IPS-18a (cell line): ENCODE measurements at regions not wholly inside any gene's neighbourhood (a gene's known extent, or its start where the extent isn't known, plus 50 kb on each side); places are given as distances from the start of the nearest gene placed in this dataset.

Experiments
- H3K27ac ChIP-seq: one replicate; pipeline ENCODE4 v1.5.1; 2013; ENCODE audit warnings: low read length
- H3K27me3 ChIP-seq: one replicate; pipeline ENCODE4 v1.6.1; 2013; ENCODE audit warnings: mild to moderate bottlenecking, low read length; ENCODE audit not compliant: control insufficient read depth, insufficient read depth
- H3K36me3 ChIP-seq: one replicate; pipeline ENCODE4 v1.6.1; 2013; ENCODE audit warnings: low read depth, low read length; ENCODE audit not compliant: control insufficient read depth
- H3K4me1 ChIP-seq: one replicate; pipeline ENCODE4 v1.6.1; 2013; ENCODE audit warnings: low read depth, low read length; ENCODE audit not compliant: control insufficient read depth
- H3K4me3 ChIP-seq: one replicate; pipeline ENCODE4 v1.5.1; 2013; ENCODE audit warnings: low read length
- H3K9ac ChIP-seq: one replicate; pipeline ENCODE4 v1.6.1; 2013; ENCODE audit warnings: mild to moderate bottlenecking, low read length, moderate library complexity
- H3K9me3 ChIP-seq: one replicate; pipeline ENCODE4 v1.6.1; 2013; ENCODE audit warnings: low read depth, low read length; ENCODE audit not compliant: control insufficient read depth

DNA sequence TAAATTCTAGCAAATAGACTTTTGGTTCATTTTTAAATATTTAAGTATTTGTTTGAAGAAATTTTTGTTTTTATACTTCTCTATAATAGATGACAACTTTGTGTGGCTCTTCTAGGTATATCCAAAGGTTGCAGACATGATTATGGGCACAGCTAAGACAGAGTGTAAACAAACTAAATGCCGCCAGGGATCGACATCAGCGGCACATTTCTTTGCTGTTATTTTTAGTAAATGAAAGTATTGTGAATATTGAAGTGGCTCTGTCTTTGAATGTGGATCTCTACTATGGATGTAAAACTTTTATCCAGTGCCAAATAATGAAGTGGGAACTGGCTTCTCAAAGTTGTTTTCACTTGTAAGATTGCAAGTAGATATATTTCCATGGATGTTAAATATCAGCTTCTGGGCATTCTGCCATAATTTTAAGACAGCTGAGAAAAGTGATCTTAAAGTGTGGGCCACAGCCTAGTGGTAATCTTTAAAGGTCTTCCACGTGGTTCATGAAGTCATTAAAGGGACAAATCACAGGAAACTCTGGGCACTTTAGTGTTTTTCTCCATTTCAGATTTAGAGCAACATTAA, 589.9 kb downstream of the ZNF608 start:
- H3K9ac ChIP-seq = no peak overlapping the region
- no peak overlapping the region for H3K27ac ChIP-seq
- no peak overlapping the region for H3K4me3 ChIP-seq
- no peaks in the 10 kb centered on the region for H3K27me3 ChIP-seq
- H3K9me3 ChIP-seq = peaks cover 16% of the 10 kb centered on the region
- H3K4me1 ChIP-seq = no peaks in the 10 kb centered on the region
- no peaks in the 10 kb centered on the region for H3K36me3 ChIP-seq

DNA sequence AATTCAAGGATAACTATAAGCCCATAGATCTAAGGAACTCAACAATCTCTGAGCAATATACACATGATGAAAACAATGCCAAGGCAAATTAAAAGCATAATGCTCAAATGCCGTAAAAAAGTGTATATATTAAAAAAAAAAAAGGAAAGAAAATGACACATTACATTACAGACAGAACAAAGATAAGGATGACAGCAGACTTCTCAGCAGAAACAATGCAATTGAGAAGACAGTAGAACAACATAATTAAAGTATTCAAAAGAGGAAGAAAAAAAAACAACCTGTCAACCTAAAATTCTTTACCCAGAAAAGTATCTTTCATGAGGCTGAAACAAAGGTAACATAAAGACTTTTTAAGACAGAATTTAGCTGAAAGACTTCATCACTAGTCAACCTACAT, 591.7 kb downstream of the ZNF608 start:
- H3K4me1 ChIP-seq = no peaks in the 10 kb centered on the region
- no peaks in the 10 kb centered on the region for H3K27me3 ChIP-seq
- H3K27ac ChIP-seq = no peak overlapping the region
- no peak overlapping the region for H3K9ac ChIP-seq
- H3K4me3 ChIP-seq = no peak overlapping the region
- peaks cover 20% of the 10 kb centered on the region for H3K9me3 ChIP-seq
- H3K36me3 ChIP-seq = no peaks in the 10 kb centered on the region

DNA sequence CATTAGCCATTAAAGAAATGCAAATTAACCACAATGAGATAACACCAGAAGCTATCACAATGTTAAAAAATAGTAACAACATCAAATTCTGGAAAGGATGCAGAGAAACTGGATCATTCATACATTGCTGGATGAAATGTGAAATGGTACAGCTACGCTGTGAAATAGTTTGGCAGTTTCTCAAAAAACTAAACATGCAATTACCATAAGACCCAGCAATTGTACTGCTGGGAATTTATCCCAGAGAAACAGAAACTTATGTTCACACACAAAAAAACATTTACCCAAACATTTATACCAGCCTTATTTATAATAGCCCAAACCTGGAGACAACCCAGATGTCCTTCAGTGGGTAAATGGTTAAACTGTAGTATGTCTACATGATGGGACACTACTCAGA, 592.9 kb downstream of the ZNF608 start:
- no peaks in the 10 kb centered on the region for H3K27me3 ChIP-seq
- no peak overlapping the region for H3K9ac ChIP-seq
- H3K36me3 ChIP-seq = no peaks in the 10 kb centered on the region
- H3K4me1 ChIP-seq = no peaks in the 10 kb centered on the region
- peaks cover 20% of the 10 kb centered on the region for H3K9me3 ChIP-seq
- no peak overlapping the region for H3K27ac ChIP-seq
- H3K4me3 ChIP-seq = no peak overlapping the region

DNA sequence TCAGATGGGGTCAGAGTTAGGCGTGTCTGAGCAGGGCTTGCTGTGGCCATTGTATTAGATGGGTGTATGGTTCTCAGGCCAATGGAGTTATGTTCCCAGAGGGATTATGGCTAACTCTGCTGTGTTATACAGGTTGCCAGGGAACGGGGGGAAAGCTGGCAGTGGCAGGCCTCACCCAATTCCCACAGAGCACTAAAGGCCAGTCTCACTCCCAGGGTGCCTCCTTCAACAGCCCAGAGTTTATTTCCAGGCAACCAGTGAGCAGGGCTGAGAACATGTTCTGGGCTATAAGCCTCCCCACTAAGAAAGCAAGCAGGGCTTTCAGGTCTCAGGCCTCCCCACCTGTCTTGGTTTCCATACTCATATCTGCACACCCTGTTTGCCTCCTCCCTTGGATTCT, 597.9 kb downstream of the ZNF608 start:
- Histone ChIP-seq H3K9ac (no peak overlapping the region), H3K4me3 (no peak overlapping the region), H3K4me1 (no peaks in the 10 kb centered on the region), H3K27me3 (no peaks in the 10 kb centered on the region), H3K27ac (no peak overlapping the region), H3K36me3 (no peaks in the 10 kb centered on the region), H3K9me3 (peaks cover 4% of the 10 kb centered on the region)

DNA sequence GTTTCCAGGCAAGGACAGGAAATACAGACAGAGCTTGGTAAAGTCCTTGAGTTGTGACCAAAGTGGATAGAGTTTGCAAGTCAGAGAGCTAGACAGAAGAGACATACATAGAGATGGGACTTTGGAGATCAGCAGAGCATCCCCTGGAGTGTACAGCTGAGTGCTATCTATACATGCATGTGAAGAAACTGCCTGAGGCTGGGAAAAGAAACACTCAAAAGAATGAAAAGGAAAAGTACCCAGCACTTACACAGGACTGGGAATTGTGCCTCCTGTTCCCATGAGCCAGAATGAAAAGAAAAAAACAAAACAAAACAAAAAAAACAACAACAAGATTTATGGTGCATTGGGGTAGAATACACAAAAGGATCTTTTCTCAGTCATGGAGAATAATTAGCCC, 606.4 kb downstream of the ZNF608 start:
- no peaks in the 10 kb centered on the region for H3K36me3 ChIP-seq
- no peak overlapping the region for H3K27ac ChIP-seq
- no peak overlapping the region for H3K4me3 ChIP-seq
- no peak overlapping the region for H3K9ac ChIP-seq
- H3K4me1 ChIP-seq = no peaks in the 10 kb centered on the region
- peaks cover 4% of the 10 kb centered on the region for H3K9me3 ChIP-seq
- no peaks in the 10 kb centered on the region for H3K27me3 ChIP-seq

DNA sequence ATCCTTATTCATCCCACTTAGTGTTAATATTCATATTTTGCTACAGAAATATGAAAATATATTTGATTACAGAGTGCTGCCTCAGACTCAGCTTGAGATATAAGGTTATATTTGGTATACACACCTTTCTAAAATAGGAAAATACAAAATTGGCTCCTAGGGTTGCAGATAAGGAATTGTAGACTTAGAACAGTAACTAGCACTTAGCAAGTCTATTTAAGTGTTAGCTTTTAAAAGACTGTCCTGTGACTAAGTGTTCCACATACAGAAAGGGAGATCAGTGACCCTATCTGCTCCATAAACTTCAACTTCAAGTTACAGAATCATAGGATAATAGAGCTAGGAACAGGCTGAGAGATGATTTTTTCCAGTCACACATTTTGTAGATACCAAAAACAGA, 607.0 kb downstream of the ZNF608 start:
- peaks cover 4% of the 10 kb centered on the region for H3K9me3 ChIP-seq
- no peak overlapping the region for H3K27ac ChIP-seq
- no peaks in the 10 kb centered on the region for H3K27me3 ChIP-seq
- H3K9ac ChIP-seq = no peak overlapping the region
- H3K4me3 ChIP-seq = no peak overlapping the region
- H3K36me3 ChIP-seq = no peaks in the 10 kb centered on the region
- H3K4me1 ChIP-seq = no peaks in the 10 kb centered on the region

DNA sequence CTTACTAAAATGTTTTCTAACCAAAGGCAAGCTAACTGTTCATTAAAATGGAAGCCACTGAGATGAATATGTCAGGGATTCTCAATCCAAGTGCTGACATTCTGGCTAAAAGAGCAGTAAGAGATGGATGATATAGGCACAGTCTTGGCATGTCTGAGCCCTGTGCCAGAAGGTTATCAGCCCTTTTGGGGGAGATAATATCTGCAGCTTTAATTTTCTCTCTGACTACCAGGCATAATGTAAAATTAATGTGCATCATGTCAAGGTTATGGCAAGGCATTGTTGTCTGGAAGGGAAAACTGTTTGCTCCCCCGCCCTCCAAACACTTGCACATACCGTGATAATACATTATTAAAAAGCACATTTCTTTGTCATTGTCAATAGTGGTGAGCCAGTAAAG, 609.8 kb downstream of the ZNF608 start:
- Histone ChIP-seq H3K36me3 (no peaks in the 10 kb centered on the region), H3K27ac (no peak overlapping the region), H3K27me3 (no peaks in the 10 kb centered on the region)

DNA sequence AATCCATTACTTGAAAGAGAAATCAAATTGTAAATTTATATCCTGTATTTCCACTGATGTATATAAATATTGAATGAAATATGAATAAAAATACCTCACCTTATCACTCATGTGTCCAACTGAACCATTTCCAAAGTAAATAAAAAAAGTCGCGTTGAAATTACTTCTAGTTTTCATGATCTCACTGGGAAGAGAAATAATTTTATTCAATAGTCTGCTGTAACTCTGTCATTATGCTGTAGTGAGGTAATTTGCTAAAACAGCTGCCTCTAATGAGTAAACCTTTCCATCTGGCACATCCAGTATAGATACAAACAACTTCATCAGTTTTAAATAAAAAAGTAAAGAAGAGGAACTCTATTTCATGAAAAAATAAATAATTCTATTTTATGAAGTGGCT, 611.5 kb downstream of the ZNF608 start:
- Histone ChIP-seq H3K27me3 (no peaks in the 10 kb centered on the region), H3K9ac (no peak overlapping the region), H3K36me3 (no peaks in the 10 kb centered on the region), H3K27ac (no peak overlapping the region), H3K4me1 (no peaks in the 10 kb centered on the region), H3K9me3 (no peaks in the 10 kb centered on the region), H3K4me3 (no peak overlapping the region)

More for the DNA sequence above, 609.8 kb downstream of the ZNF608 start:
- Histone ChIP-seq H3K9ac (no peak overlapping the region), H3K4me1 (no peaks in the 10 kb centered on the region), H3K9me3 (peaks cover under 1% of the 10 kb centered on the region), H3K4me3 (no peak overlapping the region)

DNA sequence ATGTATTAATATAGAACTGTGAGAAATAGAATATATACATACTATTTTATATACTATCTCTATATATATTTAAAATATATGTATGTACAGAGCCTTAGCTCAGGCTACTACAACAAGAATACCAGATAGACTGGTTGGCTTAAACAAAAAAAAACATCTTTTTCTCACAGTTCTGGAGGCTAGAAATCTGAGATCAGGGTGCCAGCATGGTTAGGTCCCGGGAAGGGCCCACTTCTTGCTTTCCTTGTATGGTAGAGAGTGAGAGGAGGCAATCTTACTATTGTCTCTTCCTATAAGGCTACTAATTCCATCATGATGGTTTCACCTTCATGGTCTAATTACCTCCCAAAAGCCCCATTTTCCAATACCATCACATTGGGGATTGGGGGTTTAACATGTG, 613.0 kb downstream of the ZNF608 start:
- no peaks in the 10 kb centered on the region for H3K4me1 ChIP-seq
- H3K4me3 ChIP-seq = no peak overlapping the region
- H3K9ac ChIP-seq = no peak overlapping the region
- no peak overlapping the region for H3K27ac ChIP-seq
- no peaks in the 10 kb centered on the region for H3K27me3 ChIP-seq
- H3K9me3 ChIP-seq = no peaks in the 10 kb centered on the region
- H3K36me3 ChIP-seq = no peaks in the 10 kb centered on the region

DNA sequence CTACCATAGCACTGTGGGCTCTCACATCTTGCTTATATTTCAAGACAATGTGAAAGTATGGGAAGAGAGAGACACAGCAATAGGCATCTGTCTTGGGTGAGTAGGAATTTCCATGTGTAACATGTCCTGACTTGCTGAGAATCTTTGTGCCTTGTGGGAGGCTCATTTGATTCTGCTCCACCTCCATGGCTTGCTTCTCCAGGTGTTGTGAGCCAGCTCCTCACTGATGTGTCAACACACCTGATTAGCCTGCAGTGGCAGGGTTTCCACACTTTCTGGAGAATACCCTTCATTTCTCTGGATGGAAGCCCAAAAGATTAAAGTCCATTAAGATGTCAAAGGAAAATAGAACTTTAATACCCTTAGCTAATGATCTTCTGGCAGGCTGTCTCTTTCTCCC, 613.6 kb downstream of the ZNF608 start:
- no peaks in the 10 kb centered on the region for H3K27me3 ChIP-seq
- H3K4me3 ChIP-seq = no peak overlapping the region
- no peaks in the 10 kb centered on the region for H3K9me3 ChIP-seq
- no peak overlapping the region for H3K27ac ChIP-seq
- H3K36me3 ChIP-seq = no peaks in the 10 kb centered on the region
- H3K4me1 ChIP-seq = no peaks in the 10 kb centered on the region
- no peak overlapping the region for H3K9ac ChIP-seq

DNA sequence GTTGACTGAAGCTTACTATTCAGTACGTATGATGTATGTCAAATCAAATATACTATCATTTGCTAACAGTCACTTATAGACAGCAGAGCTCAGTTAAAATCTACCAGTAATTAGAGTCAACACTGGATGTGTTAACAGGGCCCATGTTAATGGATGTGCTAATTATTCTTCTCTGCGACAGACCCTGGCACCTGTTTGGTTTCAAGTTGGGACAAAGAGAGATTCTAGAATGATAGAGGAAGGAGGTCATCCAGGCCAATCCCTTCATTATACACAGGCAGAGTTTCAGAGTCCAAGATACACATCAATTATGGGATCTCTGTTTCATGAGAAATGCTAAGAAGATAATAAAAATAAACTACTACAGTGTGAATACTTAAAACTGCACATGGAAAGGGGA, 615.0 kb downstream of the ZNF608 start:
- no peaks in the 10 kb centered on the region for H3K27me3 ChIP-seq
- no peak overlapping the region for H3K4me3 ChIP-seq

DNA sequence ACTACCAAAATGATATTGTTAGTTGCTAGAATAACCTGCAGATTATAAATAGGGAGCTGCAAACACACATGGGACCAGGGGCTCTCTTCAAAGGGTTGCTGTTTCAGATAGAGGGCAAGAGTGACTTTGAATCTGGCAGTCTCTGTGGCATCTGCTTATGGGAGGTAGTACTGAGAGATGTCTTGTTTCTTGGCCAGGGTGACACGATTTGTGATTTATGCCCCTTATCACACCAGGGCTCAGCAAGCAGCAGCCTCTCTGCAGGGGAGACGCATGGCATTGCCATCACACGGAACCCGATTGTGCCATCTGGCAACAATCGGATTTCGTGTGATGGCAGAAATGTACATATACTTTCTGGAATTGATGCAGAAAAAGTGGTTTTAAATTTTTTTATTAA, 615.6 kb downstream of the ZNF608 start:
- Histone ChIP-seq H3K9ac (no peak overlapping the region), H3K4me3 (no peak overlapping the region), H3K4me1 (no peaks in the 10 kb centered on the region), H3K27me3 (no peaks in the 10 kb centered on the region), H3K27ac (no peak overlapping the region), H3K9me3 (no peaks in the 10 kb centered on the region), H3K36me3 (no peaks in the 10 kb centered on the region)

More for the DNA sequence above, 615.0 kb downstream of the ZNF608 start:
- no peak overlapping the region for H3K9ac ChIP-seq
- no peaks in the 10 kb centered on the region for H3K36me3 ChIP-seq
- H3K27ac ChIP-seq = no peak overlapping the region
- no peaks in the 10 kb centered on the region for H3K4me1 ChIP-seq
- no peaks in the 10 kb centered on the region for H3K9me3 ChIP-seq
